ENCODE measurements at regions not wholly inside any gene's neighbourhood (a gene's known extent, or its start where the extent isn't known, plus 50 kb on each side); places are given as distances from the start of the nearest gene placed in this dataset.

- no peak for TF ChIP-seq CTCF (IDR thresholded peaks at IDR 0.05)
- no peak for TF ChIP-seq POLR2A (IDR thresholded peaks at IDR 0.05)
- no peak for DNase-seq
- no peaks in the 10 kb centered on the region for H3K9me3 ChIP-seq
- no peaks in the 10 kb centered on the region for H3K27me3 ChIP-seq
- no peaks in the 10 kb centered on the region for H3K36me3 ChIP-seq
- 83% methylated on average over 1 of the region's 5 CpGs for WGBS (ENCODE audit: insufficient coverage, low coverage, low lambda C conversion rate, missing lambda C conversion rate)
- ATAC-seq: no peak
- intact Hi-C loops (cut with DNase I): no loop called here
- H3K27ac ChIP-seq: no peak overlapping the region
- H3K4me1 ChIP-seq: no peaks in the 10 kb centered on the region
- H3K4me3 ChIP-seq: no peak overlapping the region
Observed at GRCh38 chr2:15754703-15755099, 163.0 kb downstream of the DDX1 start.

- Histone ChIP-seq H3K27me3 (no peaks in the 10 kb centered on the region), H3K4me3 (no peak overlapping the region), H3K36me3 (no peaks in the 10 kb centered on the region), H3K27ac (no peak overlapping the region), H3K4me1 (no peaks in the 10 kb centered on the region), H3K9me3 (no peaks in the 10 kb centered on the region)
- TF ChIP-seq POLR2A (IDR thresholded peaks at IDR 0.05) (no peak), CTCF (IDR thresholded peaks at IDR 0.05) (no peak)
- intact Hi-C loops (cut with DNase I): no loop called here
- WGBS (ENCODE audit: insufficient coverage, low coverage, low lambda C conversion rate, missing lambda C conversion rate): 83% methylated on average over 1 of the region's 2 CpGs
- DNase-seq (no peak), ATAC-seq (no peak)
Observed at GRCh38 chr2:15755528-15755927, 163.9 kb downstream of the DDX1 start.

GRCh38 chr2:15756011-15756550 is 164.4 kb downstream of the DDX1 start:
- WGBS (ENCODE audit: insufficient coverage, low coverage, low lambda C conversion rate, missing lambda C conversion rate): 100% methylated on average over 2 of the region's 2 CpGs
- Histone ChIP-seq H3K36me3 (no peaks in the 10 kb centered on the region), H3K9me3 (no peaks in the 10 kb centered on the region), H3K4me1 (no peaks in the 10 kb centered on the region), H3K27me3 (no peaks in the 10 kb centered on the region), H3K27ac (no peak overlapping the region), H3K4me3 (no peak overlapping the region)
- intact Hi-C loops (cut with DNase I): no loop called here
- ATAC-seq: no peak
- DNase-seq: no peak
- TF ChIP-seq POLR2A (IDR thresholded peaks at IDR 0.05) (no peak), CTCF (IDR thresholded peaks at IDR 0.05) (no peak)

GRCh38 chr2:15756882-15757819 is 165.5 kb downstream of the DDX1 start:
- no peak overlapping the region for H3K27ac ChIP-seq
- no peaks in the 10 kb centered on the region for H3K27me3 ChIP-seq
- H3K4me3 ChIP-seq: no peak overlapping the region
- H3K36me3 ChIP-seq: no peaks in the 10 kb centered on the region
- TF ChIP-seq POLR2A (IDR thresholded peaks at IDR 0.05): no peak
- no peak for TF ChIP-seq CTCF (IDR thresholded peaks at IDR 0.05)
- WGBS (ENCODE audit: insufficient coverage, low coverage, low lambda C conversion rate, missing lambda C conversion rate): 84% methylated on average over 8 of the region's 10 CpGs
- H3K4me1 ChIP-seq: peaks cover 0 to 3% (median under 1%) of the 10 kb centered on the region in 4 donors
- ATAC-seq (no peak), DNase-seq (no peak)
- intact Hi-C loops (cut with DNase I): no loop called here
- H3K9me3 ChIP-seq: no peaks in the 10 kb centered on the region

Measured in right lobe of liver (tissue), 6 donors.